Neural cell (in vitro differentiated cells): ENCODE measurements at regions not wholly inside any gene's neighbourhood (a gene's known extent, or its start where the extent isn't known, plus 50 kb on each side); places are given as distances from the start of the nearest gene placed in this dataset.

Source experiments
- H2AFZ ChIP-seq: fragments of 200-600, 300-800 bp; sonication (generic), shearing (Covaris generic); 2 replicates; pipeline ENCODE4 v1.6.0; 2014; ENCODE audit warnings: low read depth, mild to moderate bottlenecking, antibody characterized with exemption, low read length, moderate library complexity
- H3F3A ChIP-seq: fragments of 200-600 bp; shearing (Covaris generic); 2 replicates; pipeline ENCODE4 v1.6.1; 2016; ENCODE audit warnings: mild to moderate bottlenecking, moderate library complexity, mixed read lengths, antibody characterized with exemption, low read length; ENCODE audit not compliant: insufficient read depth, poor library complexity, severe bottlenecking
- H3K27ac ChIP-seq: fragments of 200-600, 300-800 bp; sonication (generic), shearing (Covaris generic); 2 replicates; pipeline ENCODE4 v1.5.1; 2014; ENCODE audit warnings: mild to moderate bottlenecking, low read length, moderate library complexity
- H3K27me3 ChIP-seq: fragments of 300-800, 200-600 bp; sonication (generic), shearing (Covaris generic); 2 replicates; pipeline ENCODE4 v1.6.0; 2014; ENCODE audit warnings: mild to moderate bottlenecking, low read depth, low read length, moderate library complexity; ENCODE audit not compliant: insufficient read depth
- H3K36me3 ChIP-seq: fragments of 300-800, 200-600 bp; sonication (generic), shearing (Covaris generic); 2 replicates; pipeline ENCODE4 v1.5.1; 2014; ENCODE audit warnings: mild to moderate bottlenecking, antibody characterized with exemption, low read length, moderate library complexity; ENCODE audit not compliant: insufficient read depth
- H3K4me2 ChIP-seq: fragments of 300-800, 200-600 bp; sonication (generic), shearing (Covaris generic); 2 replicates; pipeline ENCODE4 v1.6.0; 2014; ENCODE audit warnings: mild to moderate bottlenecking, low read length
- H3K4me3 ChIP-seq: fragments of 300-800, 200-600 bp; sonication (generic), shearing (Covaris generic); 2 replicates; pipeline ENCODE4 v1.5.1; 2014; ENCODE audit warnings: mild to moderate bottlenecking, low read length, moderate library complexity
- H3K79me2 ChIP-seq: fragments of 200-600 bp; shearing (Covaris generic); replicated peaks from 2 replicates; pipeline ENCODE4 v1.6.0; 2014; ENCODE audit warnings: mild to moderate bottlenecking, low read length, moderate library complexity; ENCODE audit not compliant: insufficient read depth
- H3K9ac ChIP-seq: fragments of 300-800, 200-600 bp; sonication (generic), shearing (Covaris generic); 2 replicates; pipeline ENCODE4 v1.6.1; 2016; ENCODE audit warnings: mild to moderate bottlenecking, low read length, mixed read lengths
- H3K9me2 ChIP-seq: fragments of 200-600 bp; shearing (Covaris generic); 2 replicates; pipeline ENCODE4 v1.6.1; 2016; ENCODE audit warnings: mild to moderate bottlenecking, low read length, mixed read lengths; ENCODE audit not compliant: insufficient read depth
- H3K9me3 ChIP-seq: fragments of 200-600, 300-800 bp; sonication (generic), shearing (Covaris generic); 2 replicates; pipeline ENCODE4 v1.6.1; 2016; ENCODE audit warnings: mild to moderate bottlenecking, mixed run types, low read length, moderate library complexity, mixed read lengths
- H4K20me1 ChIP-seq: fragments of 200-600 bp; shearing (Covaris generic); 2 replicates; pipeline ENCODE4 v1.6.1; 2016; ENCODE audit warnings: mild to moderate bottlenecking, mixed run types; ENCODE audit not compliant: insufficient read depth
- CTCF ChIP-seq: fragments of 450-650 bp; IDR thresholded peaks from 2 replicates; pipeline ENCODE4 v1.5.1; 2014; ENCODE audit warnings: antibody characterized with exemption, mild to moderate bottlenecking, moderate library complexity; ENCODE audit not compliant: poor library complexity, severe bottlenecking
- EP300 ChIP-seq: fragments of 450-650 bp; conservative IDR thresholded peaks from 2 replicates; pipeline ENCODE4 v1.6.1; 2014; ENCODE audit warnings: antibody characterized with exemption, mild to moderate bottlenecking, moderate library complexity; ENCODE audit not compliant: poor library complexity, severe bottlenecking
- EZH2 ChIP-seq: fragments of 200-600, 300-800 bp; shearing (Covaris generic), sonication (generic); IDR thresholded peaks from 2 replicates; pipeline ENCODE4 v1.6.1; 2014; ENCODE audit warnings: antibody characterized with exemption, low read length, borderline replicate concordance, mild to moderate bottlenecking; ENCODE audit not compliant: insufficient read depth, poor library complexity, severe bottlenecking
- MXI1 ChIP-seq: fragments of 450-650 bp; conservative IDR thresholded peaks from 2 replicates; pipeline ENCODE4 v1.6.1; 2014; ENCODE audit warnings: antibody characterized with exemption, mild to moderate bottlenecking; ENCODE audit not compliant: poor library complexity, severe bottlenecking
- POLR2AphosphoS5 ChIP-seq: IDR thresholded peaks from 2 replicates; pipeline ENCODE4 v1.6.1; 2012
- RAD21 ChIP-seq: fragments of 450-650 bp; conservative IDR thresholded peaks from 2 replicates; pipeline ENCODE4 v1.6.1; 2014; ENCODE audit warnings: antibody characterized with exemption, mild to moderate bottlenecking, moderate library complexity
- REST ChIP-seq: IDR thresholded peaks from 2 replicates; pipeline ENCODE4 v1.6.1; 2012; ENCODE audit warnings: borderline replicate concordance
- SMC3 ChIP-seq: fragments of 450-650 bp; conservative IDR thresholded peaks from 2 replicates; pipeline ENCODE4 v1.6.1; 2014; ENCODE audit warnings: antibody characterized with exemption, mild to moderate bottlenecking, moderate library complexity; ENCODE audit not compliant: poor library complexity
- TAF1 ChIP-seq: IDR thresholded peaks from 2 replicates; pipeline ENCODE4 v1.6.1; 2012; ENCODE audit warnings: low read depth

DNA sequence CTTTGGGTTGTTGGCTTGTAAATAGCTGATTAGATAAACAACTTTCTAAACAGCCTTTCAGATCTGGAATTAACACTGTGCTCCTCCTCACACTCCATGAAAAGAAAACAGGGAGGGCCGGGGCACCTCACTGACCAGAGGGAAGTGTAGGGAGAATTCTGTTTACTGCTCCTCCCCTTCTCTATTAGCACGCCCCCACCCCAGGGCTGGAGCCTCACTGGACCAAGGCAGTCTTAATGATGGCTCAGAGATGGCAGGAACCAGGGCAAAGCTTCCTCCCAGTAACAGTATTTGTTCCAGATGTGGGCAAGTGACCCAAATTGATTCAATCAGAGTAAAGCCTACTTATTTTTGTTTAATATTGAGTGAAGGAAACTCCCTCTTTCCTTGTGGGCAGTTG is 256.6 kb downstream of the MSX2 start:
- H3K9me2 ChIP-seq: no peaks in the 10 kb centered on the region
- no peaks in the 10 kb centered on the region for H3K79me2 ChIP-seq
- no peak overlapping the region for H2AFZ ChIP-seq
- no peak overlapping the region for H3K4me2 ChIP-seq
- no peaks in the 10 kb centered on the region for H3K36me3 ChIP-seq
- no peak overlapping the region for H3K4me3 ChIP-seq
- no peak overlapping the region for H3K27ac ChIP-seq
- TF ChIP-seq SMC3: no peak
- no peak for TF ChIP-seq TAF1
- TF ChIP-seq RAD21: no peak
- no peak for TF ChIP-seq EP300
- no peak for TF ChIP-seq MXI1
- TF ChIP-seq POLR2AphosphoS5: no peak
- no peak for TF ChIP-seq CTCF
- no peak for TF ChIP-seq REST
- no peak for TF ChIP-seq EZH2
- H3K9me3 ChIP-seq: no peaks in the 10 kb centered on the region
- no peak overlapping the region for H3K9ac ChIP-seq
- H3F3A ChIP-seq: no peaks in the 10 kb centered on the region
- no peaks in the 10 kb centered on the region for H4K20me1 ChIP-seq
- H3K27me3 ChIP-seq: no peaks in the 10 kb centered on the region

DNA sequence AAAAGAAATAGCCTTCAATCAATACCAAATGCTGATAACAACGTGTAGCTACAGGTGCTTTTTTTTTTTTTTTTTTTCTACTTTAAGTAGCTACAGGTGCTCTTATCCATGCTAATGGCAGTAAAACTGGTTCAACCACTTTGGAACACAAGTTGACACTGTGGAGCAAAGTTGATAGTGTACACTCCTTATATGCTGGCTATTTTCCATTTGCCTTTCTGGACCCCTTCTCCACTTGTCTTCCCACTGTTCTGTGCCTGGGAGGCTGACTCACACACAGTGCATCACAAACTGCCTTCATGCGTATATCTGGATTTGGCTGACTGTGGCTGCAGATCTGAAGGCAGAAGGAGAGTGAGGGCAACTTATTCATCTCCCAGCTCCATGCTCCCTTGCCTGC is 247.9 kb downstream of the MSX2 start:
- Histone ChIP-seq H3K9me2 (no peaks in the 10 kb centered on the region), H3K9ac (no peak overlapping the region), H3K4me3 (no peak overlapping the region), H3K27me3 (no peaks in the 10 kb centered on the region), H3K79me2 (no peaks in the 10 kb centered on the region), H3K36me3 (no peaks in the 10 kb centered on the region), H3K4me2 (no peak overlapping the region), H3K27ac (no peak overlapping the region), H2AFZ (no peak overlapping the region), H3F3A (no peaks in the 10 kb centered on the region), H3K9me3 (no peaks in the 10 kb centered on the region), H4K20me1 (no peaks in the 10 kb centered on the region)
- TF ChIP-seq RAD21: no peak
- no peak for TF ChIP-seq EP300
- no peak for TF ChIP-seq SMC3
- TF ChIP-seq POLR2AphosphoS5: no peak
- TF ChIP-seq REST: no peak
- TF ChIP-seq CTCF: no peak
- TF ChIP-seq TAF1: no peak
- TF ChIP-seq MXI1: no peak
- no peak for TF ChIP-seq EZH2
